HG02840 (cell line): ENCODE measurements at regions not wholly inside any gene's neighbourhood (a gene's known extent, or its start where the extent isn't known, plus 50 kb on each side); places are given as distances from the start of the nearest gene placed in this dataset.
A peak's percentile ranks its signal among the peaks of the same experiment; 100 is the strongest.

ENCODE experiments used
- ATAC-seq: cut with Tn5 transposase; IDR thresholded peaks from one replicate; pipeline ENCODE4 v1.9.1; 2021; ENCODE audit warnings: mild to moderate bottlenecking, moderate library complexity, moderate number of reproducible peaks; ENCODE audit not compliant: unreplicated experiment, low FRiP score

GRCh38 chr9:111985315-111985714 is 88.7 kb downstream of the UGCG start:
- ATAC-seq = peak; percentile 35

- no peak for ATAC-seq
Measured at GRCh38 chr9:111986035-111986556, 89.5 kb downstream of the UGCG start.
